K562 (cell line): ENCODE measurements at regions not wholly inside any gene's neighbourhood (a gene's known extent, or its start where the extent isn't known, plus 50 kb on each side); places are given as distances from the start of the nearest gene placed in this dataset.

Source experiments
- ATAC-seq: fragments of 200-7000 bp; cut with Tn5 transposase; 3 replicates; pipeline ENCODE4 v1.9.1; 2020; ENCODE audit warnings: moderate library complexity
- BruUV-seq: library from RNA; stranded (reverse); fragments of 400-500 nt; replicated peaks from 2 replicates; lab custom pipeline; 2021; lab: Mats Ljungman, UMichigan
- CTCF ChIA-PET: fragments of 300-600 bp; formaldehyde crosslinking; extraction: SDS; loops from one replicate; lab custom pipeline; 2021; ENCODE audit warnings: low intra/inter-chr PET ratio; lab: Yijun Ruan, JAX
- POLR2A ChIA-PET: fragments of 300-600, 350-650 bp; sonication (Branson Sonifier 250); formaldehyde crosslinking; extraction: SDS; loops from one replicate; lab custom pipeline; 2021; ENCODE audit warnings: antibody characterized with exemption, inconsistent platforms; lab: Yijun Ruan, JAX
- DNase-seq, 4 experiments: peaks; one replicate each; pipeline versions ENCODE4 v3.0.0 to v3.0.0-alpha.2; 2011 to 2018; ENCODE audit warnings: low spot score in 3 of 4, mixed read lengths in 3 of 4; ENCODE audit errors: extremely low read depth in 1 of 4
- FAIRE-seq: peaks from 2 replicates; lab custom pipeline; 2011; peaks lifted over from hg19 to GRCh38; lab: Jason Lieb, UNC
- H2AFZ ChIP-seq: 2 replicates; pipeline ENCODE4 v1.6.0; 2011; ENCODE audit warnings: low read depth, low read length, control low read depth, inconsistent platforms
- H3K27ac ChIP-seq: fragments of 200-600 bp; 3 replicates; pipeline ENCODE4 v1.8.0; 2011; ENCODE audit warnings: low read depth, mild to moderate bottlenecking, control low read depth, inconsistent platforms, low read length, moderate library complexity, mixed read lengths; ENCODE audit errors: extremely low read depth
- H3K27me3 ChIP-seq, 2 experiments: fragments of 300-600 bp in 1 of 2; 2 replicates in 1 of 2; 3 replicates in 1 of 2; pipeline versions ENCODE4 v1.6.0 to v1.8.0; 2011; ENCODE audit warnings: inconsistent platforms in 2 of 2, low read length in 2 of 2, mild to moderate bottlenecking in 1 of 2, mixed read lengths in 1 of 2, moderate library complexity in 1 of 2; ENCODE audit not compliant: control insufficient read depth in 2 of 2, insufficient read depth in 2 of 2
- H3K36me3 ChIP-seq: fragments of 300-600 bp; 3 replicates; pipeline ENCODE4 v1.8.0; 2011; ENCODE audit warnings: mild to moderate bottlenecking, low read length, inconsistent platforms; ENCODE audit not compliant: control insufficient read depth, insufficient read depth
- H3K4me1 ChIP-seq, 2 experiments: fragments of 200-600 bp in 1 of 2; replicated peaks in 1 of 2; 2 replicates in 1 of 2; 3 replicates in 1 of 2; pipeline versions ENCODE4 v1.5.1 to v1.8.0; 2011; ENCODE audit warnings: inconsistent platforms in 2 of 2, low read length in 2 of 2, mild to moderate bottlenecking in 1 of 2, mixed read lengths in 1 of 2, moderate library complexity in 1 of 2; ENCODE audit not compliant: control insufficient read depth in 2 of 2, insufficient read depth in 2 of 2
- H3K4me2 ChIP-seq: 2 replicates; pipeline ENCODE4 v1.6.1; 2011; ENCODE audit warnings: low read length, control low read depth, inconsistent platforms, mixed read lengths; ENCODE audit not compliant: insufficient read depth
- H3K4me3 ChIP-seq: fragments of 200-600 bp; sonication (generic), shearing (Covaris generic); 2 replicates; pipeline ENCODE4 v1.5.1; 2016; ENCODE audit warnings: control low read depth, inconsistent platforms
- H3K79me2 ChIP-seq: fragments of 200-600 bp; 3 replicates; pipeline ENCODE4 v1.8.0; 2011; ENCODE audit warnings: low read length, inconsistent platforms; ENCODE audit not compliant: control insufficient read depth, insufficient read depth
- H3K9ac ChIP-seq, 2 experiments: 2 replicates each; pipeline versions ENCODE4 v1.6.0 to v1.6.1; 2011; ENCODE audit warnings: low read depth in 2 of 2, low read length in 2 of 2, control low read depth in 1 of 2, inconsistent platforms in 1 of 2, mild to moderate bottlenecking in 1 of 2, mixed read lengths in 1 of 2; ENCODE audit not compliant: insufficient read depth in 1 of 2
- H3K9me1 ChIP-seq: one replicate; pipeline ENCODE4 v1.6.0; 2011; ENCODE audit warnings: inconsistent platforms, mild to moderate bottlenecking, low read length, moderate library complexity; ENCODE audit not compliant: control insufficient read depth, insufficient read depth
- H3K9me3 ChIP-seq: replicated peaks from 2 replicates; pipeline ENCODE4 v1.5.1; 2011; ENCODE audit warnings: low read depth, low read length, inconsistent platforms; ENCODE audit not compliant: control insufficient read depth, insufficient read depth
- H4K20me1 ChIP-seq: replicated peaks from 2 replicates; pipeline ENCODE4 v1.6.1; 2011; ENCODE audit warnings: low read length, inconsistent platforms, mixed read lengths; ENCODE audit not compliant: control insufficient read depth, insufficient read depth
- BRF1 ChIP-seq: IDR thresholded peaks from 3 replicates; pipeline ENCODE4 v1.6.1; 2011; ENCODE audit warnings: borderline replicate concordance, mild to moderate bottlenecking; ENCODE audit not compliant: insufficient read length; ENCODE audit errors: extremely low read depth
- COPS2 ChIP-seq: fragments of 450-650 bp; conservative IDR thresholded peaks from 2 replicates; pipeline ENCODE4 v1.6.1; 2016; ENCODE audit warnings: mild to moderate bottlenecking, moderate library complexity
- HDAC8 ChIP-seq: fragments of 450-650 bp; IDR thresholded peaks from 2 replicates; pipeline ENCODE4 v1.6.1; 2016; ENCODE audit warnings: mild to moderate bottlenecking, missing genetic modification characterization, moderate library complexity, missing compliant biosample characterization
- HNRNPL ChIP-seq: fragments of 200-400 bp; formaldehyde crosslinking; IDR thresholded peaks from 2 replicates; pipeline ENCODE4 v1.6.1; 2017; ENCODE audit warnings: low read depth, mild to moderate bottlenecking, low read length
- ILF3 ChIP-seq: fragments of 450-650 bp; IDR thresholded peaks from 2 replicates; pipeline ENCODE4 v1.6.1; 2018; ENCODE audit warnings: antibody characterized with exemption, mild to moderate bottlenecking, moderate library complexity, borderline replicate concordance
- KLF16 ChIP-seq: IDR thresholded peaks from 2 replicates; pipeline ENCODE4 v1.6.1; 2016; ENCODE audit warnings: antibody characterized with exemption
- NR2C2 ChIP-seq, 2 experiments: fragments of 200-800 bp in 1 of 2; sonication (Bioruptor generic) in 1 of 2; sonication (generic) in 1 of 2; formaldehyde crosslinking in 1 of 2; IDR thresholded peaks; 2 replicates each; pipeline versions ENCODE4 v1.6.1 to v1.8.0; 2016 to 2022; ENCODE audit warnings: mild to moderate bottlenecking in 1 of 2, missing compliant biosample characterization in 1 of 2, missing genetic modification characterization in 1 of 2, missing genetic modification reagents in 1 of 2
- POLR2AphosphoS5 ChIP-seq: IDR thresholded peaks from 2 replicates; pipeline ENCODE4 v1.6.1; 2011; ENCODE audit warnings: mild to moderate bottlenecking, low read depth, low read length, moderate library complexity; ENCODE audit not compliant: control insufficient read depth, insufficient read depth
- PPARD ChIP-seq: fragments of 250-450 bp; sonication (Bioruptor Pico); IDR thresholded peaks from 2 replicates; pipeline ENCODE4 v1.8.0; 2022; ENCODE audit warnings: inconsistent platforms, mild to moderate bottlenecking, moderate library complexity
- RBM22 ChIP-seq: fragments of 200-400 bp; formaldehyde crosslinking; IDR thresholded peaks from 2 replicates; pipeline ENCODE4 v1.6.1; 2018; ENCODE audit warnings: low read length, low read depth; ENCODE audit not compliant: poor library complexity, severe bottlenecking
- SMARCB1 ChIP-seq: IDR thresholded peaks from 2 replicates; pipeline ENCODE4 v1.6.1; 2011; ENCODE audit warnings: improper control_type of control experiment, low read depth; ENCODE audit not compliant: insufficient read length
- U2AF2 ChIP-seq: fragments of 200-400 bp; formaldehyde crosslinking; optimal IDR thresholded peaks from 2 replicates; pipeline ENCODE3; 2017; ENCODE audit warnings: low read depth, mild to moderate bottlenecking, low read length
- ZNF146 ChIP-seq: IDR thresholded peaks from one replicate; pipeline ENCODE4 v1.6.1; 2018; ENCODE audit warnings: missing compliant biosample characterization; ENCODE audit not compliant: unreplicated experiment
- ZNF561 ChIP-seq: fragments of 450-650 bp; formaldehyde crosslinking; conservative IDR thresholded peaks from 2 replicates; pipeline ENCODE4 v1.4.0; 2020; ENCODE audit warnings: mild to moderate bottlenecking, moderate library complexity
- ZNF589 ChIP-seq: fragments of 200-800 bp; sonication (Bioruptor generic); IDR thresholded peaks from 2 replicates; pipeline ENCODE4 v1.6.1; 2016; ENCODE audit warnings: low read depth, missing genetic modification characterization, missing compliant biosample characterization
- WGBS: fragments of 100-300 bp; shearing (Covaris generic); methylation state at CpG from one replicate; pipeline ENCODE4 v1.1.6; 2016; ENCODE audit warnings: low coverage, mixed read lengths; ENCODE audit not compliant: insufficient coverage; ENCODE audit errors: missing lambda C conversion rate; 5-methylcytosine and 5-hydroxymethylcytosine counted together
- in situ Hi-C: fragments of 300-500 bp; cut with MboI; formaldehyde crosslinking; loops from 4 replicates; pipeline ENCODE4 v1.15.0; 2018; ENCODE audit warnings: inconsistent platforms, mixed read lengths
- intact Hi-C: fragments of 100-400 bp; cut with micrococcal nuclease; formaldehyde crosslinking; loops from 2 replicates; pipeline ENCODE4 v1.14.2; 2022
- TF ChIP-seq, protein P1 (sequence below): fragments of 450-650 bp; conservative IDR thresholded peaks from 2 replicates; pipeline ENCODE4 v1.6.1; 2016; ENCODE audit warnings: missing genetic modification characterization, low read depth, mild to moderate bottlenecking, missing compliant biosample characterization, moderate library complexity
- TF ChIP-seq, protein P2 (sequence below): sonication (generic); formaldehyde crosslinking; IDR thresholded peaks from 2 replicates; pipeline ENCODE4 v1.8.0; 2023; ENCODE audit warnings: mild to moderate bottlenecking, missing genetic modification reagents

DNA sequence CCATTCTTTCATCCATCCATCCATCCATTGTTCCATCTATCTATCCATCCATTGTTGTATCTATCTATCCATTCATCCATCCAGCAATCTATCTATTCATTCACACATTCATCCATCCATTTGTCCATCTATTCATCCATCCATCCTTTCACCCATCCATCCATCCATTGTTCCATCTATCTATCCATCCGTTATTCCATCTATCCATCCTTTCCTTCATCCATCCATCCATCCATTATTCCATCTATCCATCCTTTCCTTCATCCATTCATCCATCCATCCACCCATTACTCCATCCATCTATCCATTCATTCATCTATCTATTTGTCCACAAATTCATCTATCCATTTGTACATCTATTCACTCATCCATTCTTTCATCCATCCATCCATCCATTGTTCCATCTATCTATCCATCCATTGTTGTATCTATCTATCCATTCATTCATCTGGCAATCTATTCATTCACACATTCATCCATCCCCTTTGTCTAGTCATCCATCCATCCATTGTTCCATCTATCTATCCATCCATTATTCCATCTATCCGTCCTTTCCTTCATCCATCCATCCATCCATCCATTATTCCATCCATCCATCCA lies 65.9 kb upstream of the ANO1 start:
- ATAC-seq (no peak), DNase-seq (no peak), FAIRE-seq (no peak)
- 0% methylated on average over 2 of the region's 2 CpGs for WGBS
- Histone ChIP-seq H2AFZ (no peak overlapping the region), H3K36me3 (no peaks in the 10 kb centered on the region), H3K9me3 (no peaks in the 10 kb centered on the region; the same call in 1 of the 2 replicates), H3K9me1 (no peaks in the 10 kb centered on the region), H3K4me2 (no peak overlapping the region), H3K4me3 (no peak overlapping the region), H3K9ac (no peak overlapping the region), H3K27me3 (peaks cover 8 to 29% of the 10 kb centered on the region in 2 experiments), H3K4me1 (0 out of 5 replicates have a peak, but pooled peaks cover 0 to 5% of the 10 kb centered on the region in 2 experiments), H4K20me1 (no peaks in the 10 kb centered on the region), H3K79me2 (no peaks in the 10 kb centered on the region), H3K27ac (no peak overlapping the region)
- intact Hi-C loops (no loop called here), in situ Hi-C loops (no loop called here)
- CTCF ChIA-PET = no interaction called here
- BruUV-seq = no TSS peak
- POLR2A ChIA-PET = no interaction called here
- TF ChIP-seq COPS2 (no peak), ZNF589 (CRISPR knock-in tag) (no peak), KLF16 (no peak), POLR2AphosphoS5 (no peak), ZNF561 (CRISPR knock-in tag) (no peak), ZNF146 (CRISPR knock-in tag) (no peak), PPARD (CRISPR knock-in tag) (no peak), ILF3 (no peak), BRF1 (no peak), SMARCB1 (no peak), HDAC8 (no peak), RBM22 (no peak), HNRNPL (no peak), U2AF2 (no peak), NR2C2 (CRISPR knock-in tag; IDR thresholded peaks at IDR 0.05) (no peak), NR2C2 (tag; IDR thresholded peaks at IDR 0.05) (no peak)
- TF ChIP-seq, protein P1, sequence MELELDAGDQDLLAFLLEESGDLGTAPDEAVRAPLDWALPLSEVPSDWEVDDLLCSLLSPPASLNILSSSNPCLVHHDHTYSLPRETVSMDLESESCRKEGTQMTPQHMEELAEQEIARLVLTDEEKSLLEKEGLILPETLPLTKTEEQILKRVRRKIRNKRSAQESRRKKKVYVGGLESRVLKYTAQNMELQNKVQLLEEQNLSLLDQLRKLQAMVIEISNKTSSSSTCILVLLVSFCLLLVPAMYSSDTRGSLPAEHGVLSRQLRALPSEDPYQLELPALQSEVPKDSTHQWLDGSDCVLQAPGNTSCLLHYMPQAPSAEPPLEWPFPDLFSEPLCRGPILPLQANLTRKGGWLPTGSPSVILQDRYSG (tag) = no peak
- TF ChIP-seq, protein P2, sequence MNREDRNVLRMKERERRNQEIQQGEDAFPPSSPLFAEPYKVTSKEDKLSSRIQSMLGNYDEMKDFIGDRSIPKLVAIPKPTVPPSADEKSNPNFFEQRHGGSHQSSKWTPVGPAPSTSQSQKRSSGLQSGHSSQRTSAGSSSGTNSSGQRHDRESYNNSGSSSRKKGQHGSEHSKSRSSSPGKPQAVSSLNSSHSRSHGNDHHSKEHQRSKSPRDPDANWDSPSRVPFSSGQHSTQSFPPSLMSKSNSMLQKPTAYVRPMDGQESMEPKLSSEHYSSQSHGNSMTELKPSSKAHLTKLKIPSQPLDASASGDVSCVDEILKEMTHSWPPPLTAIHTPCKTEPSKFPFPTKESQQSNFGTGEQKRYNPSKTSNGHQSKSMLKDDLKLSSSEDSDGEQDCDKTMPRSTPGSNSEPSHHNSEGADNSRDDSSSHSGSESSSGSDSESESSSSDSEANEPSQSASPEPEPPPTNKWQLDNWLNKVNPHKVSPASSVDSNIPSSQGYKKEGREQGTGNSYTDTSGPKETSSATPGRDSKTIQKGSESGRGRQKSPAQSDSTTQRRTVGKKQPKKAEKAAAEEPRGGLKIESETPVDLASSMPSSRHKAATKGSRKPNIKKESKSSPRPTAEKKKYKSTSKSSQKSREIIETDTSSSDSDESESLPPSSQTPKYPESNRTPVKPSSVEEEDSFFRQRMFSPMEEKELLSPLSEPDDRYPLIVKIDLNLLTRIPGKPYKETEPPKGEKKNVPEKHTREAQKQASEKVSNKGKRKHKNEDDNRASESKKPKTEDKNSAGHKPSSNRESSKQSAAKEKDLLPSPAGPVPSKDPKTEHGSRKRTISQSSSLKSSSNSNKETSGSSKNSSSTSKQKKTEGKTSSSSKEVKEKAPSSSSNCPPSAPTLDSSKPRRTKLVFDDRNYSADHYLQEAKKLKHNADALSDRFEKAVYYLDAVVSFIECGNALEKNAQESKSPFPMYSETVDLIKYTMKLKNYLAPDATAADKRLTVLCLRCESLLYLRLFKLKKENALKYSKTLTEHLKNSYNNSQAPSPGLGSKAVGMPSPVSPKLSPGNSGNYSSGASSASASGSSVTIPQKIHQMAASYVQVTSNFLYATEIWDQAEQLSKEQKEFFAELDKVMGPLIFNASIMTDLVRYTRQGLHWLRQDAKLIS (CRISPR knock-in tag) = no peak
